ENCODE measurements at regions not wholly inside any gene's neighbourhood (a gene's known extent, or its start where the extent isn't known, plus 50 kb on each side); places are given as distances from the start of the nearest gene placed in this dataset.

DNA sequence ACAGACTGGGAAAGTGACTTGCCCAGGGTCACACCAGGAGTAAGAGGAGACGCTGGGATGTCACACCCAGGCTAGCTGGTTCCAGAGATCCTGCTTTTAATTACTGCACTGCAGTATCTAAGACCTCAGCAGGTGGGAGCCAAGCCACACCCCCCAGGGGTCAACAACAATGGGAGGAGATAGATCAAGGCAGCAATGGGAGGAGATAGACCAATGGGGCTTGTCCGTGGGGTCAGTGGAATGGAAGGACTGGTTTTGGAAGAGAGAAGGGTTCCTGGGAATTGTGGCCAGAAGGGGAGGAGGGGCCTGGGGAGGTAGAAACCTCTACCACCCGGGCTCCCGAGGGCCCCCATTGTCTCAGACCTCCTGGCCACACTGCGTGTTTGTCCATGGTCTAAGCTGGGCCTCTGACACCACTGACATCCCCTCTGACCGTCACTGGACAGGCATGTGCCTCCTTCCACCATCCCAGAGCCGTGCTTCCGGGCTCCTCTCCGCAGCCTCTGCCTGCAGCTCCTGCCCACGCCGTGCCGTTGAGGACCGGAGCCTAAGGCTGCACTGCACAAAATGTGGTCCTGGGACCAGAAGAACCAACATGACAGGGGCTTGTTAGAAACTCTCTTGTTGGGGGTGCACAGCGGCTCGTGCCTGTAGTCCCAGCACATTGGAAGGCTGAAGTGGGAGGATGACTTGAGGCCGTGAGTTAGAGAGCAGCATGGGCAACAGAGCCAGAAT lies 69.8 kb upstream of the RPH3AL start:
- TF ChIP-seq POLR2A (IDR thresholded peaks at IDR 0.05; ENCODE audit: low read depth, low read length) (no peak), TAF1 (IDR thresholded peaks at IDR 0.05; ENCODE audit: borderline replicate concordance, low read depth, low read length) (no peak), POLR2AphosphoS5 (IDR thresholded peaks at IDR 0.05; ENCODE audit: low read depth, low read length) (no peak)
- FAIRE-seq (no peak), DNase-seq (ENCODE audit: insufficient read length) (no peak)

DNA sequence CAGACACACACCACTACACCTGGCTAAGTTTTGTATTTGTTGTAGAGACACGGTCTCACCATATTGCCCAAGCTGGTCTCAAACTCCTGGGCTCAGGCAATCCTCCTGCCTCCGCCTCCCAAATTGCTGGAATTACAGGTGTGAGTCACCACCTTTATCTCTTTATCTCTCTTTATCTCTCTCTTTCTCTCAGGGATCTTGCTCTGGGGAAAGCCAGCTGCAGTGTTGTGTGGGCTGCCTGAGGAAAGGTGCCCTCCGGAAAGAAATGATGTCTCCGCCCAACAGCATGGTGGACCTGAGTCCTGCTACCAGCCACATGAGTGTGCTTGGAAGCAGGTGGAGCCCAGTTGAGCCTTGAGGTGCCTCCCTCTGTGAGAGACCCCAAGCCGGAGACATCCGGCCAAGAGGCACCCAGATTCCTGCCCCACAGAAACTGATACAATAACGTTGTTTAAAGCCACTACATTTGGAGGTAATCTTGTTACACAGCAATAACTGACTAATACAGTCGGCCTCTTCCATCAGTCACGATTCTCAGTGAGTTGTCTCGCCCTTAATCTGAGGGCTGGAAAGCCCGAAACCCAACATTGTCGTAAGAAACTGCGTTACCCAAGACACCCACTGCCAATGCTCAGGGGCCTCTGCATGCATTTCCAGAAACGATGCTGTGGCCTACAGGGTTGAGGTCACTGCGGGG lies 68.0 kb upstream of the RPH3AL start:
- FAIRE-seq (no peak), DNase-seq (ENCODE audit: insufficient read length) (no peak)
- TF ChIP-seq POLR2A (IDR thresholded peaks at IDR 0.05; ENCODE audit: low read depth, low read length) (no peak), TAF1 (IDR thresholded peaks at IDR 0.05; ENCODE audit: borderline replicate concordance, low read depth, low read length) (no peak), POLR2AphosphoS5 (IDR thresholded peaks at IDR 0.05; ENCODE audit: low read depth, low read length) (no peak)

DNA sequence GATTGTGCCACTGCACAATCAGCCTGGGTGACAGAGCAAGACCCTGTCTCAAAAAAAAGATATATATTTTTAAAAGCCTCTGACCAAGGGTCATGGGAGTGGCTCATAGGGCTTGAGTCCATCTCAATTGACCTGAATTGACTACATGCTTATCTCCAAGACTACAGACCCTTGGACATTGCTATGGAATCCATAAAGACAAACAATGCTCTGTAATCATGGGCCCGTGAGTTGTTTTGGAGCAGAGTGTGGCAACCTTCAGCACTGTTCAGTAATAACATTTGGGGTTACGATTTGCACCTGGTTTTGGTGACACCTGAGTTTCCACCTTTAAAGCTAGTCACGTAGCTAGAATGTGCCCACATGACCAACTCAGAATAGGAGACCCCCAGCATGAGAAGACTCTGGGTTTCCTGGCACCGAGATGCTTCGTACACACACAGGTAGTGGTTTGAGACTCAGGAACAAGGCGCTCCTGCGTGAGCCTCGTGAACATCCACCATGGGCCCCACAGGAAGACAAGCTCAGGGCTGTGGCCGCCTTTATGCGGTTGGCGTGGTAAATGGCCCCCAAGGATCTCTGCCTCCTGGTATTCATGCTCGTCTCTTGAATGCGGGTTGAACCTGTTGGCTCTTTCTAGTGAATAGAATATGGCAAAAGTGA lies 66.6 kb upstream of the RPH3AL start:
- DNase-seq (ENCODE audit: insufficient read length) (no peak), FAIRE-seq (no peak)
- TF ChIP-seq TAF1 (IDR thresholded peaks at IDR 0.05; ENCODE audit: borderline replicate concordance, low read depth, low read length): no peak
- no peak for TF ChIP-seq POLR2AphosphoS5 (IDR thresholded peaks at IDR 0.05; ENCODE audit: low read depth, low read length)
- no peak for TF ChIP-seq POLR2A (IDR thresholded peaks at IDR 0.05; ENCODE audit: low read depth, low read length)

DNA sequence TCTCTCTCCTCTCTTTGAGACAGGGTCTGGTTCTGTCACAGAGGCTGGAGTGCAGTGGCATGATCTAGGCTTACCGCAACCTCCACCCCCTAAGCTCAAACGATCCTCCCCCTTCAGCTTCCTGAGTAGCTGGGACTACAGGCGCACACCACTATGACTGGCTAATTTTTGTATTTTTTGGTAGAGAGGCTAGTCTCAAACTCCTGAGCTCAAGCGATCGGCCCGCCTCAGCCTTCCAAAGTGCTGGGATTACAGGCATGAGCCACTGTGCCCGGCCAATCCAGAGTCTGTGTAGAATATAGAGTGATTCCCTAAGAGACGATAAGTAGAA lies 65.8 kb upstream of the RPH3AL start:
- no peak for TF ChIP-seq POLR2A (IDR thresholded peaks at IDR 0.05; ENCODE audit: low read depth, low read length)
- no peak for TF ChIP-seq POLR2AphosphoS5 (IDR thresholded peaks at IDR 0.05; ENCODE audit: low read depth, low read length)
- no peak for TF ChIP-seq TAF1 (IDR thresholded peaks at IDR 0.05; ENCODE audit: borderline replicate concordance, low read depth, low read length)
- DNase-seq (ENCODE audit: insufficient read length): no peak
- FAIRE-seq: no peak

DNA sequence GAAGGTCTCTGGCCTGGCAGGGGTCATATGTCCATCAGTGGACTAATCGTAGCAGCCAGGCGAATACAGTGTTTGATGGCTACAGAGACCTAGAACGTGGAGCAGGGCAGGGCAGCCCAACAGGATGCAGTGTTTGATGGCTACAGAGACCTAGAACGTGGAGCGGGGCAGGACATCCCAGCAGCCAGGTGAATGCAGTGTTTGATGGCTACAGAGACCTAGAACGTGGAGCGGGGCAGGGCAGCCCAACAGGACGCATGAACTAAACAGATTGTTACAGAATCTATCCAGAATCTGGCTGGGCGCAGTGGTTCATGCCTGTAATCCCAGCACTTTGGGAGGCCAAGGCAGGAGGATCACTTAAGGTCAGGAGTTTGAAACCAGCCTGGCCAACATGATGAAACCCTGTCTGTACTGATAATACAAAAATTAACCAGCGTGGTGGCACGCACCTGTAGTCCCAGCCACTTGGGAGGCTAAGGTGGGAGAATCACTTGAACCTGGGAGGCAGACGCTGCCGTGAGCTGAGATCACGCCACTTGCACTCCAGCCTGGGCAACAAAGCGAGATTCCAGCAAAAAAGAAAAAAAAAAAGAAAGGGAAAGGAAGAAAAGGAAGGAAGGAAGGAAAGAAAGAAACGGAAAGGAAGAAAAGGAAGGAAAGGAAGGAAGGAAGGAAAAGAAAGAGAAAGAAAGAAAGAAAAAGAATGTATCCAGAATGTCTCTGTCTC lies 65.2 kb upstream of the RPH3AL start:
- no peak for DNase-seq (ENCODE audit: insufficient read length)
- no peak for FAIRE-seq
- TF ChIP-seq POLR2A (IDR thresholded peaks at IDR 0.05; ENCODE audit: low read depth, low read length) (no peak), TAF1 (IDR thresholded peaks at IDR 0.05; ENCODE audit: borderline replicate concordance, low read depth, low read length) (no peak), POLR2AphosphoS5 (IDR thresholded peaks at IDR 0.05; ENCODE audit: low read depth, low read length) (no peak)

DNA sequence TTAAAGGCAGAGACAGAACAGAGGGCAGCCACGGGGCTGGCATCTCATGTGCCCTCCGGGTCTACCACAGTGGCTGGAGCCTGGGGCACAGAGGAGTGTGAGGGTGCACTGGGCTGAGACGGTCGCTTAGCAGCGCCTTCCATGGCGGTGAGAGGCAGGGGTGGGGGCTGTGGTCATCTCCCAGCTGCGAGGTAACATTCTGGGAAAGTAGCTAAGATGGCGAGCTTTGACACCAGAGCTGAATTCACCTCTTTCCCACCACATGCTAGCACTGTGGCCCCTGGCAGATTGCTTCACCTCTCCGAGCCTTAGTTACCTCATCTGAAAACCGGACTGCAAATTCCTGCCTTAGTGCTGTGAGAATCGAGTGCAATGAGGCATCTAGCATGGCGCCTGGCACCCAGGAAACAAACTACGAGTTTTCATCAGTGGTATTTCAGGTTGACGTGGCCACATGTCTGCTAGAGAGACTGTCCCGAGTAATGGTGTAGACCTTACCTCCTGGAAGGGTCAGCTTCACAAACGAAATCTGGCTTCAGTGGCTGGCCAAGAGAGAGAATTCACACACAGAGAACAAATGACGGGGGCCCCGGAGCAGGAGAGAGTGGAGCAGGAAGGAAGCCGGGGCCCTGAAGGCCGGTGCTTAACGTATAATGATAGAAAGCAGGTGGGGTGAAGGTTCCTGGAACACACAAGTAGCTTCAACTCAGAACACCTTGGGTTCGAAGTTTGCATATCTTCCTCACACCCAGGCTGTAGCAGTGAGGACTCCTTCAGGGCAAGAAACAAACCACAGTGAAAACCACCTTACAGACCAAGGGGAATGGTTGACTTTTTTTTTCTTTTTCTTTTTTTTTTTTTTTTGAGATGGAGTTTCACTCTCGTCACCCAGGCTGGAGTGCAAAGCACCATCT lies 63.9 kb upstream of the RPH3AL start:
- FAIRE-seq (peak; percentile 77), DNase-seq (ENCODE audit: insufficient read length) (no peak)
- TF ChIP-seq POLR2AphosphoS5 (IDR thresholded peaks at IDR 0.05; ENCODE audit: low read depth, low read length) (no peak), POLR2A (IDR thresholded peaks at IDR 0.05; ENCODE audit: low read depth, low read length) (peak; percentile 51; the same call in 1 of the 2 replicates), TAF1 (IDR thresholded peaks at IDR 0.05; ENCODE audit: borderline replicate concordance, low read depth, low read length) (no peak)

DNA sequence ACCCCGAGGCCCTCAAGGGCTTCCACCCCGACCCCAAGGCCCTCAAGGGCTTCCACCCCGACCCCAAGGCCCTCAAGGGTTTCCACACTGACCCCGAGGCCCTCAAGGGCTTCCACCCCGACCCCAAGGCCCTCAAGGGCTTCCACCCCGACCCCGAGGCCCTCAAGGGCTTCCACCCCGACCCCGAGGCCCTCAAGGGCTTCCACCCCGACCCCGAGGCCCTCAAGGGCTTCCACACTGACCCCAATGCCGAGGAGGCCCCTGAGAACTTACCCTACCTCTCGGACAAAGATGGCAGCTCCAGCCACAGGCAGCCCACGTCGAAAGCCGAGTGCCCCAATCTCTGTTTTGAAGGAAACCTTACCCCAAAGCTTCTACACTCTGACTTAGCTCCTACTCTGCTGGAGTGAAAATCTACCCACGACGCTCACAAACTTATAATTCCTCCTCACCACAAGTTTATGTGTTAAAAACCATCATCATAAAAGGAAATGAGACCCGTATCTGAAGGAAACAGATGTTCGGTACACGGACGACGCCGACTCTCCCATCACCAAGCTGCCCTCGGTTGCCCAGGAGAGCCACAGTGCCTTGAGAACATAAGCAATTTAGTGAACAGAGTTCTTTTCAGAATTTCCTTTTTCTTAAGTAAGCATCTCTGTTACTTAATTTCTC lies 61.2 kb upstream of the RPH3AL start:
- TF ChIP-seq POLR2AphosphoS5 (IDR thresholded peaks at IDR 0.05; ENCODE audit: low read depth, low read length): no peak
- no peak for TF ChIP-seq POLR2A (IDR thresholded peaks at IDR 0.05; ENCODE audit: low read depth, low read length)
- no peak for TF ChIP-seq TAF1 (IDR thresholded peaks at IDR 0.05; ENCODE audit: borderline replicate concordance, low read depth, low read length)
- DNase-seq (ENCODE audit: insufficient read length): no peak
- FAIRE-seq: no peak

DNA sequence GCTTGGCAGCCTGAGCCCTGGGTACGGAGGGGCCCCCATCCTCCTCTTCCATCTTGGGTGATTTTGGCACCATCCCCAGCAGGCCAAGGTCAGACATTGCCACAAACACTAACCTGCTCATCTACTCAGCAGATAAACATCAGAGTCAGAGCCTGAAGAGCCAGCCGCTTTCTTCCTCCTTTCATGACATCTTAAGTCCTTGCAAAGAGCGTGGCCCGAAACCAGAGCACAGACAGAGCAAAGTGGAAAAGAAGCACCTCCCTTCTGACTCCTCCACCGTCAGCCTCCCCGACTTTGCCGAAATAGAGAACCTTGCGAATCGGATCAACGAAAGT lies 60.4 kb upstream of the RPH3AL start:
- DNase-seq (ENCODE audit: insufficient read length) (no peak), FAIRE-seq (no peak)
- TF ChIP-seq TAF1 (IDR thresholded peaks at IDR 0.05; ENCODE audit: borderline replicate concordance, low read depth, low read length) (no peak), POLR2AphosphoS5 (IDR thresholded peaks at IDR 0.05; ENCODE audit: low read depth, low read length) (no peak), POLR2A (IDR thresholded peaks at IDR 0.05; ENCODE audit: low read depth, low read length) (no peak)

DNA sequence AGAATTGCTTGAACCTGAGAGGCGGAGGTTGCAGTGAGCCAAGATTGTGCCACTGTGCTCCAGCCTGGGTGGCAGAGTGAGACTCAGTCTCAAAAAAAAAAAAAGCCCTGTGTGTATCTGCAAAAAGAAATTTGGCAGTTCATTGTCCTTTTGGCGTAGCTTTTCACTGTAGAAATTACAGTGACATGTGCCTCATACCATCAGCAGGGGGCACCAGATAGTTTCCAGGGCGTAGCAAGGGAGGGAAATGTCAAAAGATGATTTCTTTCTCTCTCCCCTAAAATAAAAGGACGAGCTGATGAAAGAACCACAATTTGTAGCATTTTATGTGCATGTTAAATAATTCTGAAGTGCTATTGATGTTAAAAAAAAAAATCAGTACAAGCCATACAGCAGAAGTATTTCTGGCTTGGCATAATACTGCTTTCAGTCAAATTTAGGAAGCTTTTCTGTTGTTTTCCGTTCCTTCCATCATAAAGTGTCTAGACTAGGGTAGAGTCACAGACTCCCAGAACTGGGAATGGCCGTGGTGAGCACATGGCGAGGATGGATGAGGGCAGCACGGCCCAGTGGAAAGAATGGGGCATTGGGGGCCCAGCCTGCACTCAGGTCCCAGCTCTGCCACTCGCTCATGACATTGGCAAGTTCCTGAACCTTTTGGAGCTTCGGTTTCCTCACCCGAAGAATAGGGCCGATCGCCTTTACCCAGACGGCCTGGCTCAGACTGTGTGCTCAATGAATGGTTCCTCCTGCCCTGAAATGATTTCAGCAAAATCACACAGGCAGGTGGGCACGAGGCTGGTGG lies 59.8 kb upstream of the RPH3AL start:
- no peak for DNase-seq (ENCODE audit: insufficient read length)
- TF ChIP-seq POLR2A (IDR thresholded peaks at IDR 0.05; ENCODE audit: low read depth, low read length) (no peak), TAF1 (IDR thresholded peaks at IDR 0.05; ENCODE audit: borderline replicate concordance, low read depth, low read length) (no peak), POLR2AphosphoS5 (IDR thresholded peaks at IDR 0.05; ENCODE audit: low read depth, low read length) (no peak)
- FAIRE-seq: peak; percentile 84
